Urinary bladder (tissue), 3 donors: ENCODE measurements at regions not wholly inside any gene's neighbourhood (a gene's known extent, or its start where the extent isn't known, plus 50 kb on each side); places are given as distances from the start of the nearest gene placed in this dataset.

Source experiments
- DNase-seq: peaks from one replicate; pipeline ENCODE4 v3.0.0-alpha.2; 2015; ENCODE audit errors: extremely low spot score
- H3K27ac ChIP-seq: one replicate; pipeline ENCODE4 v1.5.1; 2013; ENCODE audit warnings: low read depth, mild to moderate bottlenecking, moderate library complexity
- H3K36me3 ChIP-seq: one replicate; pipeline ENCODE4 v1.6.1; 2013; ENCODE audit warnings: mild to moderate bottlenecking, moderate library complexity; ENCODE audit not compliant: insufficient read depth
- H3K4me1 ChIP-seq: one replicate; pipeline ENCODE4 v1.6.1; 2013; ENCODE audit warnings: mild to moderate bottlenecking, moderate library complexity; ENCODE audit not compliant: insufficient read depth
- H3K4me3 ChIP-seq: one replicate; pipeline ENCODE4 v1.5.1; 2013; ENCODE audit warnings: low read depth, low read length
- WGBS: extraction: QIAGEN DNeasy Blood & Tissue Kit; methylation state at CpG from one replicate; pipeline ENCODE4 v1.1.7; 2013; 5-methylcytosine and 5-hydroxymethylcytosine counted together
- donor health status: healthy with polysubstance abuse.
- donor health status: healthy.

DNA sequence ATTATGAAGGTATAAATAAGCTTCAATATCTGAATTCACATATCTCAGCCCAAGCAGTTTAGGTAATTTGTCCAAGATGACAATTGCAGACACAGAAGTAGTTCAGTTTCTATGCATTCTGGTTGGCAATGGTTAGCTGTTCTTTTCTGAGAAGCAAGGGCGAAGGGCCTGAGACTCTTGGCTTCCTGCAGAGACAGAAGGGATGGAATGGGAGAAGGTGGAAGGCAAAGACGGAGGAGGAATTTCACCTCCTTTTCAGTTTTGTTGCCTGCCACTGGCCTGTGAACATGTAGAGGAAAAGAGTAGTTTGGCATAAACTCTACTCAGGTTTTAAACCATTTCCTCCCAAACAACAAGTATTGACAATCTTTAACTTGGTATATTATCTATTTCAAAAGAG, 180.7 kb upstream of the HS3ST5 start:
- H3K27ac ChIP-seq: no peak overlapping the region
- no peak overlapping the region for H3K4me3 ChIP-seq
- DNase-seq: no peak
- WGBS: 88% methylated on average over 2 of the region's 2 CpGs
- no peaks in the 10 kb centered on the region for H3K4me1 ChIP-seq
- no peaks in the 10 kb centered on the region for H3K36me3 ChIP-seq

DNA sequence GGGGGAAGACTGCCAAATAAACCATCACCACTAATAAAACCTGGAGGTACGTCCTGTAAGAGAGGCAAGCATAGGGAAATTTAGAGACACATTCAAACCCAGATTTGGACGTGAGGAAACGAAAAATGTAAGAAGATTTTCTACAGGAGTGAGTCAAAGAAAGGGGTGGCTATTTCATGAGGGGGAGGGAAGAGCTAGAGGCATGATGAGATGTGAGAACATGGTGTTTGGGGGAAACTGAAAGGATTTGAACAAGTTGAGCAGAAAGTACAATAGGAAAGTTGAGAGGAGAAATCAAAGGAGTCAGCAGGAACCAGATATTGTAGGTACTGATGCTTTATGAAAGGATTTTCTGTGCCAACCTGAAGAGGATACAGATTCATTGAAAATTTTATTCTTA, 179.1 kb upstream of the HS3ST5 start:
- no peak overlapping the region for H3K4me3 ChIP-seq
- H3K4me1 ChIP-seq: no peaks in the 10 kb centered on the region
- 76% methylated on average over 3 of the region's 3 CpGs for WGBS
- no peak for DNase-seq
- H3K36me3 ChIP-seq: no peaks in the 10 kb centered on the region
- no peak overlapping the region for H3K27ac ChIP-seq

DNA sequence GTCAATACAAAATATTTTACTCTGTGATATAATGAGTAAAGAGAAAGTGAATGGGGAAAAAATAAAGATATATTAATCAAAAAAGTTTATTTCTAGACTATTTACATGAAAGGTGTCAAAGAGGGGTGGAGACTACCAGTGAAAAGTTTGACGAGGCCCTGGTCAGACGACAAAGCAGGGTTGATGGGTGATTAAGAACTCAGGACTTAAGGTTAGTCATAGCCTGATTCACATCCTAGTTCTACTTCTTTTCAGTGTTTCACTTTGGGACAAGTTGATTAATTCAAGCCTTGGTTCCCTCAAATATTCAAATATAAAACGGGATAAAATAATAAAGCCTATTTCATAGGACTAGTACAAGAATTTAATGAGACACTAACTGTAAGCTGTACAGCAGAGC, 178.2 kb upstream of the HS3ST5 start:
- H3K4me3 ChIP-seq: no peak overlapping the region
- WGBS: 88% methylated on average over 3 of the region's 3 CpGs
- no peak overlapping the region for H3K27ac ChIP-seq
- no peak for DNase-seq
- H3K36me3 ChIP-seq: no peaks in the 10 kb centered on the region
- H3K4me1 ChIP-seq: no peaks in the 10 kb centered on the region

DNA sequence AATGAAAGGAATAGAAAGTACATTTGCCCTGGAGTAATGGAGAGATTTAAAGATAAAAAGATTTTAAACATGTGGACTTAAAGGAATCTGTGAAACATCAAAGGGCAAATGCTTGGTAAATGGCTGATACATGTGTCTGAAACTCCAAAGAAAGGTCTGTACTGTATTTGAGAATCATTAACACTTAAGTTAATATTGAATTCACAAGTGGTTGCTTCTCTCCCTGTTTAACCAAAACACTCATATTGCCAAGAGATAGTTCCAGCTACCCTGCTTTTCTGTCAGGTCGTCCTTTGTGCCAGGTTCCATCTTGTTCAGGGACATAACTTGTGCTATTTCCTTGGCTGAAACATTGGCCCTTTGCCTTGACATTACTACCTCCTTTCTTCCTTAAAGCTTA, 171.3 kb upstream of the HS3ST5 start:
- no peaks in the 10 kb centered on the region for H3K4me1 ChIP-seq
- H3K36me3 ChIP-seq: no peaks in the 10 kb centered on the region
- no peak overlapping the region for H3K27ac ChIP-seq
- WGBS: 55% methylated on average over 1 of the region's 1 CpG
- no peak for DNase-seq
- no peak overlapping the region for H3K4me3 ChIP-seq

DNA sequence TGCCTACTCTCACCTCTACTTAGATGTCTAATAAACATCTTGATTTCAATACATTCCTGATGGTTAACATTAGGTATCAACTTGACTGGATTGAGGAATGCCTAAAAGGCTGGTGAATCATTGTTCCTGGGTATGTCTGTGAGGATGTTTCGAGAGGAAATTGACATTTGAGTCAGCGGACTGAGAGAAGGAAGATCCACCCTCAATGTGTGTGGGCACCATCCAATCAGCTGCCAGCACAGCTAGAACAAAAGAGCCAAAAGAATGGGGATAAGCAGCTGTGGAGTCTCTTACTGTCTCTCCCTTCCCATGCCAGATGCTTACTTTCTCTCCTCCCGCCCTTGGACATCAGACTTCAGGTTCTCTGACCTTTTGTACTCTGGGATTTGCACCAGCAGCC, 128.6 kb upstream of the HS3ST5 start:
- Histone ChIP-seq H3K4me1 (no peaks in the 10 kb centered on the region), H3K4me3 (no peak overlapping the region), H3K36me3 (no peaks in the 10 kb centered on the region), H3K27ac (no peak overlapping the region)
- DNase-seq: no peak
- 71% methylated on average over 3 of the region's 3 CpGs for WGBS

DNA sequence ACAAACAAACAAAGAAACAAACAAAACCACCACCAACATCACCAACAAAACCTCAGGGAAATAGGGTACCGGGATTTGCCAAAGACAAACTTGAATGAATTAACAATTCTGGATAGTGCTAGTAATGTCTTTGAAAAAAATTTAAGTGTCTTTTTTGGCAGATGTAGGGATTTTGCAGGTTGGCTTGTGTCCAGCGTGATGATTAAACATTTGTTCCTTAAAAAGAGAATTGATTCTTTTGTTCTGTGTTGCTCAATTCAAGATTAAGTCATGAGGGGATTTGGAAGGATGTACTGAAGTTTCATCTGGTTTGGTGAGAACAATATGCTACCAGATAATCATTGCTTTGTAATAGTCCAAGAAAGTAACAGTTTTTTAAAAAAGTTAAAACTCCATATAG, 125.1 kb upstream of the HS3ST5 start:
- H3K27ac ChIP-seq: no peak overlapping the region
- no peaks in the 10 kb centered on the region for H3K4me1 ChIP-seq
- no peak overlapping the region for H3K4me3 ChIP-seq
- no peaks in the 10 kb centered on the region for H3K36me3 ChIP-seq
- no peak for DNase-seq
- WGBS: 73% methylated on average over 2 of the region's 2 CpGs

DNA sequence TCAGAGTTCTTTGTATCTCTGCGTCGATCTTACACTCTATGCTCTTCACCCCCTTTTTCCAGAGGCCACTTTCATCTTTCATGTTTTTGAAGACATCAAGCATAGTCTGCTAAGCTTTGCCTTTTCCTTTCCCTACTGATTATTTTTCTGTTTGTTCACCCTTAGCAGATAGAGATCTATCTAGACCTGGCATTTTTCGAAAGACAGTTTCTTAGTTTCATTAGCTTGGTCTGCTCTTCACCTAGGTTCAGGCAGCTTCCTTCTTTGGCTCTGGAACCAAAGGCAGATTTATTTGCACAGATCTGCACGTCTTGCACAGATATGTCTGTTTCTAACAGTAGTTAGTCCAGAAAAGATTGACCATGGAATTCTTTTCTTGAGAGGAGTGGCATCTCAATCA, 122.7 kb upstream of the HS3ST5 start:
- Histone ChIP-seq H3K36me3 (no peaks in the 10 kb centered on the region), H3K4me3 (no peak overlapping the region), H3K4me1 (no peaks in the 10 kb centered on the region), H3K27ac (no peak overlapping the region)
- no peak for DNase-seq
- WGBS: 76% methylated on average over 4 of the region's 4 CpGs

DNA sequence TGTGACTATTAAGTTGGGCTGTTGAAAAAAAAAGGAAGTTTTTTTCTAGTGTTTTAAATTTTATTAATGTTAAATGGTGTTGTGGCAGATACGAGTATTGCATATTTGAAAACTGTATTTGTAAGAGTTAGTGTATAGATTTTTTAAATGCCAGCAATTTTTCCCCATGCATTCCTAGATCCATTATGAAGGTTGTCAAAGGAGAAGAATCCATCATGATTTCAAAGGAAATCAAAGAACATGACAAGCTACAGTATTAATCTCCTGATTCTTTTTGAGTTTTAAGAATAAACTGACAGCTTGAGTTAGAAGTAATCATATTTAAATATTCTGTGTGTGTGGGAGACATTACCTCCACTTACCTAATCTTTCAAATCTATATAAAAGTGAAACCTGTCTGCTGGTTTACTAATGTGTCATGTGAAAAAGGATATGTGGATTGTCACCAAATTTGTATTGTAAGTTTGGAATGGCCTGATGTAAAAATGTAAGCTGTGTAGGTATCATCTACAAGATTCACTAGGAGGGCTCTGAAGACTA, 111.0 kb upstream of the HS3ST5 start:
- H3K4me1 ChIP-seq: no peaks in the 10 kb centered on the region
- DNase-seq: no peak
- H3K36me3 ChIP-seq: no peaks in the 10 kb centered on the region
- WGBS: 84% methylated on average over 1 of the region's 1 CpG
- no peak overlapping the region for H3K4me3 ChIP-seq
- H3K27ac ChIP-seq: no peak overlapping the region

DNA sequence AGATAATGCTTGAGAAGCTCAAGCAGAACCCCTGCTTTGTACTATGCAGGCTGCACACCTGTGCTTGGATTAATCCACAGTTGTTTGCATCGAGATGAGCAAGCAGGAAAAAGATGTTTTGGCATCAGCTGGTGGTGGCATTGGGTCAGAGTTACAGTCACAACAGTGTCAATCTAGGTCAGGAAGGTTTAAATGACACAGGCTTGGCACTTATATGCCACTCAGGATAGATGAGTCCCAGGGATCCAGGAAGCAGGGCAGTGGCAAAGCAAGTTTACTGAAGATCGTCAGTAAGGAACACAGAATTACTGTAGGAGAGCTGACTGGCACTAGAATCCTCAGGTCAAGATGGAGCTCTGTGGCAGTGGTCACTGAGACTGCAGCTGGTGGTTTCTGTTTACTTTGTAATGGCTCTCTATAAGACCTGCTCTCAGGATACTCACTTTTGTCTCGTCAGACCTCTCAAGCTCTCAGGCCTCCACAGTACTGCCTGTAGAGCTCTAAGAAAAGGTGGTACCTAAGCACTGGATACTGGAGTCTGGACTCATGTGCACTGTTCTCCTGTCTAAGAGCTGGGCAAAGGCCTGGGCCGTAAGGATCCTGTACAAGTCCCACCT, 110.1 kb upstream of the HS3ST5 start:
- H3K27ac ChIP-seq: no peak overlapping the region
- no peak overlapping the region for H3K4me3 ChIP-seq
- 63% methylated on average over 4 of the region's 4 CpGs for WGBS
- H3K4me1 ChIP-seq: no peaks in the 10 kb centered on the region
- H3K36me3 ChIP-seq: no peaks in the 10 kb centered on the region
- no peak for DNase-seq

DNA sequence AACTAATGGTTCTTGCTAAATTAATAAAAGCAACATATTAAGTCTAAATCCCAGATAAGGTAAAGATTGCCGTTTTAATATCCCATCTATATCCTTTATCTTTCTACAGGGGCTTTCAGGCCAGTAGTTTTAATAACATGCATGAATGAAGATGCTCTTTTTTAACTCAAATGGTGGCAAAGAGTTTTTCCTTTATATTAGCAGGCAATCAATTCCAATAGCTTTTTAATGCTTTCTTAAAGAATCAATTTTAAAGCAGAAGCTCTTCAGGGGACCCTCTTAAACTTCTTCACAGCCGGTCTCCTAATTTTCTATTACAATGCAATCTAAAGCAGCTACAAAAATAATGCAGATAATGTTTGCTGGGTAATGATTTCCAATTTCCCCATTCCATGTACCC, 107.8 kb upstream of the HS3ST5 start:
- no peaks in the 10 kb centered on the region for H3K36me3 ChIP-seq
- 72% methylated on average over 2 of the region's 2 CpGs for WGBS
- no peak for DNase-seq
- H3K4me1 ChIP-seq: no peaks in the 10 kb centered on the region
- H3K4me3 ChIP-seq: no peak overlapping the region
- H3K27ac ChIP-seq: no peak overlapping the region

DNA sequence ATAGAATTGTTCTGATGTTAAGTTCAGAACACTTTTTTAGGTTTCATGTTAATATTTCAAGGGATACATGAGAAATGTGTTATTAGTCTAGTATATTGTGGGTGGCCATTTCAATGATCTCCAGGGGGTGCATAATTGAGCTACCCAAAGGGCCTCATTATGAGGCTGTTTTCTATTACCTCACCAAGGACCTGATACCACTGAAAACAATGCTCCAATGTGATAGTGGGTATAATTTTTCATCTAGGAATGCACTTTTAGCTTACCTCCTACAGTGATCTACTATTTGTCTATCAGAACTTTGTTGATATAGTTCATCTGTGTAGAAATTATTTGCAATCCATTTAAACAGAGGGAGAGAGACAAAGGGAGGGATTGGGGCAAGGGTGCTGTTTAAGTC, 106.8 kb upstream of the HS3ST5 start:
- DNase-seq: no peak
- Histone ChIP-seq H3K4me1 (no peaks in the 10 kb centered on the region), H3K4me3 (no peak overlapping the region), H3K36me3 (no peaks in the 10 kb centered on the region), H3K27ac (no peak overlapping the region)

DNA sequence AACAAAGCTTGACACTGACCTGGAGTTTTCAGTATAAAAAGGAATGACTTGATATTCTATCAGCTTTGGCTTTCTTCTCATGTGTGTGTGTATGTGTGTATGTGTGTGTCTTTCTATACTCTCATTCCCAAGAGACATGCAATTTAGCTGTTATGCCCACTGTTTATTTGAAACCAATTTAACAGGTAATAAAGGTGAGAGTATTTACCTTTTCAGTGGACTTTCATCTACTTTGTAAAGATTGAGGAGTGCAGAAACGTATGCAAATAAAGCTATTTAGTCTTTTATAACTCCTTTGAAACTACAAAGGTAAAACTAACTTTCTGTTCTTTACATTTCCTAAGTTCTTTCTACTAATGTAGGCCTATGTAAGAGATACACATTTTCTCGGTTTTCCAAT, 103.5 kb upstream of the HS3ST5 start:
- DNase-seq: no peak
- WGBS: 68% methylated on average over 2 of the region's 2 CpGs

DNA sequence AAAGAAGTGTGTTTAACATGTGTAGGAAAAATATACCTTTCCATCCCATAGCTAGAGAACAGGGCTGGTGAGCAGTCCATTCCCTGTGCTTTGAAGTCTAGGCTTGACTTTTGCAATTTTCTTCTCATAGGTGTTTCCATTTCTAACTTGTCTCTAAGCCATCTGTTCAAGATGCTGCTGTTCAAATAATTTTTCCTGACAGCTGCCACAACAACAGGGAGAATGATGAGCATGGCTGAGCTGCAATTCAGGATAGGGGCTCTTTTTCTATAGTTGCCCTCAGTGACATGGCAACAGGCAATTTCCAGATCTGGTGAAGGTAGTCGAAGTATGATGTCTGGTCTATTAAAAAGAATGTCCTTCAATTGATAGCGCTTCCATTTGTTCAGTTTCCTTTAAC, 103.0 kb upstream of the HS3ST5 start:
- no peaks in the 10 kb centered on the region for H3K36me3 ChIP-seq
- no peaks in the 10 kb centered on the region for H3K4me1 ChIP-seq
- no peak for DNase-seq
- H3K4me3 ChIP-seq: no peak overlapping the region
- H3K27ac ChIP-seq: no peak overlapping the region
- WGBS: 91% methylated on average over 2 of the region's 2 CpGs

More for the DNA sequence above, 103.5 kb upstream of the HS3ST5 start:
- no peaks in the 10 kb centered on the region for H3K4me1 ChIP-seq
- H3K4me3 ChIP-seq: no peak overlapping the region
- H3K36me3 ChIP-seq: no peaks in the 10 kb centered on the region
- no peak overlapping the region for H3K27ac ChIP-seq

DNA sequence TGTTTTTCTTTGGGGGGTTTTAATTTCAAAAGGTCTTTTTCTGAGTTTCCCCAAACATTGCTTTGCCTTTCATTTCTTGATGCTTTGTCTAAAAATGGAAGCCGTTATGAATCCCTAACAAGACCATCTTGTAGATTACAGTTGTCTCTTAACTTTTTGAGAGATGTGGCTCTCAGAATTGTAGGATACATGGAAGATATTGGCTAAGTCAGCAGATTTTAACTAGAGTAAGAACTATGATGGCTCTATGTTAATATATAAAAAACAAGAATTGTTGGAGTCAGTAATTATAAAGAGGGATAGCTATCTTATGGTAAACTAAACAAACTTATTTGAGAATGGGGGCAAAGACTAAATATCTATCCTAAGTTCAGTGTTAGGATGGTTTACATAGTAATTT, 96.6 kb upstream of the HS3ST5 start:
- no peak for DNase-seq
- no peaks in the 10 kb centered on the region for H3K36me3 ChIP-seq
- H3K4me1 ChIP-seq: no peaks in the 10 kb centered on the region
- no peak overlapping the region for H3K27ac ChIP-seq
- no peak overlapping the region for H3K4me3 ChIP-seq
- 85% methylated on average over 1 of the region's 1 CpG for WGBS

DNA sequence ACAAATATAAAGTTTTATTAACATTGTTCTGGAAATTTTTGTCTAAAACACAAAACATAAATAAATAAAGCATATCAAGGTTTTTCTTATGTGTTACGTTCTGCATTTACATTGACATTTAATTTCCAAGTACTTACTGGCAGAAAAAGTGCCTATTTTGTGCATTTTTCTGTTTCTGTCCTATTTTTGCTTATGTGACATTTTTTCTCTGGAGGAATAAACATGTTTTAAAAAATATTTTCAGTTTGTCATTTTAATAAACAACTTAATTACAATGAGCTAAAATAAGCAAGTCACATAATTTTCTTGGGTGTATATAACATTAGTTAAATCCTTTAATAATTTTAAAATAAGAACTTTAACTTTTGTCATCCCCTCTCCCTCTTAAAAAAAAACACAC, 94.4 kb upstream of the HS3ST5 start:
- no peak for DNase-seq
- H3K4me3 ChIP-seq: no peak overlapping the region
- H3K36me3 ChIP-seq: no peaks in the 10 kb centered on the region
- WGBS: 74% methylated on average over 1 of the region's 1 CpG
- no peaks in the 10 kb centered on the region for H3K4me1 ChIP-seq
- no peak overlapping the region for H3K27ac ChIP-seq
